MM.1S (cell line): ENCODE measurements at regions not wholly inside any gene's neighbourhood (a gene's known extent, or its start where the extent isn't known, plus 50 kb on each side); places are given as distances from the start of the nearest gene placed in this dataset.

Experiments used
- DNase-seq: peaks from one replicate; pipeline ENCODE4 v3.0.0-alpha.2; 2015
- H2AFZ ChIP-seq: fragments of 300-600 bp; sonication (generic); 2 replicates; pipeline ENCODE4 v1.6.0; 2016; ENCODE audit warnings: antibody characterized with exemption, low read length
- H3F3A ChIP-seq: fragments of 300-600 bp; sonication (generic); 2 replicates; pipeline ENCODE4 v1.6.1; 2016; ENCODE audit warnings: mild to moderate bottlenecking, antibody characterized with exemption, low read length, moderate library complexity, mixed read lengths; ENCODE audit not compliant: insufficient read depth
- H3K27ac ChIP-seq: fragments of 300-600 bp; sonication (generic); 2 replicates; pipeline ENCODE4 v1.5.1; 2016; ENCODE audit warnings: mild to moderate bottlenecking, low read length
- H3K27me3 ChIP-seq: fragments of 300-600 bp; sonication (generic); replicated peaks from 2 replicates; pipeline ENCODE4 v1.6.0; 2016; ENCODE audit warnings: low read length; ENCODE audit not compliant: insufficient read depth
- H3K36me3 ChIP-seq: fragments of 300-600 bp; sonication (generic); replicated peaks from 2 replicates; pipeline ENCODE4 v1.6.1; 2016; ENCODE audit warnings: mild to moderate bottlenecking, low read length, mixed read lengths; ENCODE audit not compliant: insufficient read depth
- H3K4me1 ChIP-seq: fragments of 300-600 bp; sonication (generic); 2 replicates; pipeline ENCODE4 v1.6.1; 2016; ENCODE audit warnings: low read length, mixed read lengths
- H3K4me2 ChIP-seq: fragments of 300-600 bp; sonication (generic); 2 replicates; pipeline ENCODE4 v1.6.0; 2016; ENCODE audit warnings: low read depth, low read length
- H3K4me3 ChIP-seq: fragments of 300-600 bp; sonication (generic); 2 replicates; pipeline ENCODE4 v1.5.1; 2016; ENCODE audit warnings: low read length, mixed read lengths
- H3K79me2 ChIP-seq: fragments of 300-600 bp; sonication (generic); 2 replicates; pipeline ENCODE4 v1.6.1; 2016; ENCODE audit warnings: mixed run types, low read length, mixed read lengths
- H3K9ac ChIP-seq: fragments of 300-600 bp; sonication (generic); 2 replicates; pipeline ENCODE4 v1.6.1; 2016; ENCODE audit warnings: low read length, mixed read lengths
- H3K9me2 ChIP-seq: fragments of 300-600 bp; sonication (generic); replicated peaks from 2 replicates; pipeline ENCODE4 v1.6.1; 2016; ENCODE audit warnings: mild to moderate bottlenecking, low read length, mixed read lengths; ENCODE audit not compliant: insufficient read depth
- H3K9me3 ChIP-seq: fragments of 300-600 bp; sonication (generic); replicated peaks from 2 replicates; pipeline ENCODE4 v1.6.1; 2016; ENCODE audit warnings: mild to moderate bottlenecking, low read length, mixed read lengths; ENCODE audit not compliant: insufficient read depth
- H4K20me1 ChIP-seq: fragments of 300-600 bp; sonication (generic); 2 replicates; pipeline ENCODE4 v1.6.1; 2016; ENCODE audit warnings: mild to moderate bottlenecking, low read length, moderate library complexity, mixed read lengths; ENCODE audit not compliant: insufficient read depth
- CTCF ChIP-seq: fragments of 300-600 bp; sonication (generic); IDR thresholded peaks from 2 replicates; pipeline ENCODE4 v1.5.1; 2016; ENCODE audit warnings: antibody characterized with exemption, low read length, mixed read lengths
- EZH2 ChIP-seq: fragments of 300-600 bp; sonication (generic); optimal IDR thresholded peaks from 2 replicates; pipeline ENCODE3; 2017; ENCODE audit warnings: low read depth, mild to moderate bottlenecking, antibody characterized with exemption, low read length, mixed read lengths
- EZH2phosphoT487 ChIP-seq: fragments of 300-600 bp; sonication (generic); IDR thresholded peaks from 2 replicates; pipeline ENCODE4 v1.6.1; 2018; ENCODE audit warnings: antibody characterized with exemption, low read length

- Histone ChIP-seq H3K36me3 (no peaks in the 10 kb centered on the region), H3F3A (no peaks in the 10 kb centered on the region), H3K27ac (no peak overlapping the region), H3K27me3 (no peaks in the 10 kb centered on the region), H3K4me3 (no peak overlapping the region), H3K9me2 (no peaks in the 10 kb centered on the region), H3K9me3 (no peaks in the 10 kb centered on the region), H2AFZ (no peak overlapping the region), H3K4me1 (no peaks in the 10 kb centered on the region), H3K4me2 (no peak overlapping the region), H3K79me2 (no peaks in the 10 kb centered on the region), H3K9ac (no peak overlapping the region), H4K20me1 (no peaks in the 10 kb centered on the region)
- DNase-seq: no peak
- TF ChIP-seq EZH2phosphoT487: no peak
- no peak for TF ChIP-seq CTCF
- TF ChIP-seq EZH2: no peak
Observed at GRCh38 chr2:42860319-42861094, 68.1 kb upstream of the HAAO start.

- Histone ChIP-seq H3F3A (no peaks in the 10 kb centered on the region), H2AFZ (no peak overlapping the region)
Observed at GRCh38 chr2:42859791-42860190, 67.4 kb upstream of the HAAO start.

GRCh38 chr2:42859006-42859552, 66.7 kb upstream of the HAAO start:
- no peak for TF ChIP-seq EZH2phosphoT487
- peak; percentile 90 for TF ChIP-seq CTCF
- peak; percentile 56 for DNase-seq
- H4K20me1 ChIP-seq: no peaks in the 10 kb centered on the region
- H3K9me2 ChIP-seq: no peaks in the 10 kb centered on the region
- H3K4me1 ChIP-seq: no peaks in the 10 kb centered on the region
- no peaks in the 10 kb centered on the region for H3K9me3 ChIP-seq
- H3K4me2 ChIP-seq: no peak overlapping the region
- H3K4me3 ChIP-seq: no peak overlapping the region
- H3K27ac ChIP-seq: no peak overlapping the region
- no peak overlapping the region for H3K9ac ChIP-seq
- no peaks in the 10 kb centered on the region for H3K79me2 ChIP-seq
- H3F3A ChIP-seq: no peaks in the 10 kb centered on the region
- no peaks in the 10 kb centered on the region for H3K27me3 ChIP-seq
- no peak overlapping the region for H2AFZ ChIP-seq
- H3K36me3 ChIP-seq: no peaks in the 10 kb centered on the region

More at GRCh38 chr2:42859791-42860190, 67.4 kb upstream of the HAAO start:
- H3K4me3 ChIP-seq: no peak overlapping the region
- no peak overlapping the region for H3K4me2 ChIP-seq
- no peak for DNase-seq
- H3K36me3 ChIP-seq: no peaks in the 10 kb centered on the region
- no peaks in the 10 kb centered on the region for H4K20me1 ChIP-seq
- TF ChIP-seq EZH2phosphoT487: no peak
- H3K27me3 ChIP-seq: no peaks in the 10 kb centered on the region
- H3K27ac ChIP-seq: no peak overlapping the region
- H3K79me2 ChIP-seq: no peaks in the 10 kb centered on the region
- no peaks in the 10 kb centered on the region for H3K9me3 ChIP-seq
- no peak overlapping the region for H3K9ac ChIP-seq
- no peaks in the 10 kb centered on the region for H3K4me1 ChIP-seq
- H3K9me2 ChIP-seq: no peaks in the 10 kb centered on the region
